ENCODE measurements at regions not wholly inside any gene's neighbourhood (a gene's known extent, or its start where the extent isn't known, plus 50 kb on each side); places are given as distances from the start of the nearest gene placed in this dataset.

DNA sequence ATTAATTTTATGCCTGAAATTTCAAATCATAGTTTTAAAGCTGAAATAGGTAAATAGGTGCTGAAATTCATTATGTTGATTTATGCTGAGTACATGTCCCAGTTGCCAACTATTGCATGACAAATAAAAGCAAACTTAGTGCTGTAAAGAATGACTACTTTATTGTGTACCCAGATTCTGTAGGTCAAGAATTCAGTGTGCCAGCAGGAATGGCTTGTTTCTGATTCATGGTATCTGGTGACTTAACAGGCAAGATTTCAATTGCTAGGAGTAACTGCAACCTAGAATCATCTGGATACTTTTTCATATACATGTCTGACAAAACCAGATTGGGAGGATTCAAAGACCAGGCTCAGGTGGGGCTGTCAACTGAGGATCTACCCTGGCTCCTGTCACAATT, 678.4 kb upstream of the ADAMTS5 start:
- TF ChIP-seq, protein P1, sequence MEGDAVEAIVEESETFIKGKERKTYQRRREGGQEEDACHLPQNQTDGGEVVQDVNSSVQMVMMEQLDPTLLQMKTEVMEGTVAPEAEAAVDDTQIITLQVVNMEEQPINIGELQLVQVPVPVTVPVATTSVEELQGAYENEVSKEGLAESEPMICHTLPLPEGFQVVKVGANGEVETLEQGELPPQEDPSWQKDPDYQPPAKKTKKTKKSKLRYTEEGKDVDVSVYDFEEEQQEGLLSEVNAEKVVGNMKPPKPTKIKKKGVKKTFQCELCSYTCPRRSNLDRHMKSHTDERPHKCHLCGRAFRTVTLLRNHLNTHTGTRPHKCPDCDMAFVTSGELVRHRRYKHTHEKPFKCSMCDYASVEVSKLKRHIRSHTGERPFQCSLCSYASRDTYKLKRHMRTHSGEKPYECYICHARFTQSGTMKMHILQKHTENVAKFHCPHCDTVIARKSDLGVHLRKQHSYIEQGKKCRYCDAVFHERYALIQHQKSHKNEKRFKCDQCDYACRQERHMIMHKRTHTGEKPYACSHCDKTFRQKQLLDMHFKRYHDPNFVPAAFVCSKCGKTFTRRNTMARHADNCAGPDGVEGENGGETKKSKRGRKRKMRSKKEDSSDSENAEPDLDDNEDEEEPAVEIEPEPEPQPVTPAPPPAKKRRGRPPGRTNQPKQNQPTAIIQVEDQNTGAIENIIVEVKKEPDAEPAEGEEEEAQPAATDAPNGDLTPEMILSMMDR (conservative IDR thresholded peaks at IDR 0.05 in 1 of 2, IDR thresholded peaks at IDR 0.05 in 1 of 2; ENCODE audit: extremely low read depth in 1 of 2, insufficient read depth in 1 of 2, low read depth in 1 of 2, low read length in 2 of 2), result no peak
- no peak for TF ChIP-seq EZH2 (IDR thresholded peaks at IDR 0.05; ENCODE audit: borderline replicate concordance, low read length)
